SK-N-SH treated with all-trans-retinoic acid at 6 μM for 48 hours (cell line): ENCODE measurements at regions not wholly inside any gene's neighbourhood (a gene's known extent, or its start where the extent isn't known, plus 50 kb on each side); places are given as distances from the start of the nearest gene placed in this dataset.

Source experiments
- ATAC-seq: fragments of 200-7000 bp; cut with Tn5 transposase; 3 replicates; pipeline ENCODE4 v1.9.1; 2020; ENCODE audit warnings: mild to moderate bottlenecking, moderate library complexity
- BACH2 ChIP-seq: fragments of 250-450 bp; sonication (Bioruptor Pico); IDR thresholded peaks from 2 replicates; pipeline ENCODE4 v1.9.0; 2021; ENCODE audit warnings: mild to moderate bottlenecking, borderline replicate concordance
- CREB5 ChIP-seq: fragments of 250-450 bp; sonication (Bioruptor Pico); IDR thresholded peaks from 2 replicates; pipeline ENCODE4 v1.5.1; 2020; ENCODE audit warnings: low read depth, mild to moderate bottlenecking, moderate library complexity
- CSDC2 ChIP-seq: fragments of 250-450 bp; sonication (Bioruptor Pico); IDR thresholded peaks from 2 replicates; pipeline ENCODE4 v1.5.0; 2020; ENCODE audit warnings: mild to moderate bottlenecking, moderate library complexity
- CSRNP3 ChIP-seq: fragments of 250-450 bp; sonication (Bioruptor Pico); IDR thresholded peaks from 2 replicates; pipeline ENCODE4 v1.5.1; 2021; ENCODE audit warnings: mild to moderate bottlenecking, moderate library complexity
- PATZ1 ChIP-seq: fragments of 250-450 bp; sonication (Bioruptor Pico); IDR thresholded peaks from 2 replicates; pipeline ENCODE4 v1.8.0; 2020; ENCODE audit warnings: mild to moderate bottlenecking, moderate library complexity, borderline replicate concordance
- PPARA ChIP-seq: fragments of 250-450 bp; sonication (Bioruptor Pico); IDR thresholded peaks from 2 replicates; pipeline ENCODE4 v1.5.0; 2020; ENCODE audit warnings: mild to moderate bottlenecking, borderline replicate concordance
- SNAI2 ChIP-seq: fragments of 250-450 bp; sonication (Bioruptor Pico); IDR thresholded peaks from 2 replicates; pipeline ENCODE4 v1.5.0; 2020; ENCODE audit warnings: mild to moderate bottlenecking, moderate library complexity
- TCF4 ChIP-seq: fragments of 250-450 bp; sonication (Bioruptor Pico); IDR thresholded peaks from 2 replicates; pipeline ENCODE4 v1.8.0; 2021; ENCODE audit warnings: mild to moderate bottlenecking, moderate library complexity, borderline replicate concordance
- TSHZ2 ChIP-seq: fragments of 250-450 bp; sonication (Bioruptor Pico); IDR thresholded peaks from 2 replicates; pipeline ENCODE4 v1.5.0; 2020; ENCODE audit warnings: mild to moderate bottlenecking, moderate library complexity
- ZC3H10 ChIP-seq: fragments of 250-450 bp; sonication (Bioruptor Pico); IDR thresholded peaks from 2 replicates; pipeline ENCODE4 v1.5.1; 2021; ENCODE audit warnings: mild to moderate bottlenecking, moderate library complexity
- ZFP3 ChIP-seq: fragments of 250-450 bp; sonication (Bioruptor Pico); IDR thresholded peaks from 2 replicates; pipeline ENCODE4 v1.5.0; 2020; ENCODE audit warnings: mild to moderate bottlenecking, moderate library complexity
- ZNF565 ChIP-seq: fragments of 450-650 bp; formaldehyde crosslinking; conservative IDR thresholded peaks from 2 replicates; pipeline ENCODE4 v1.5.0; 2020; ENCODE audit warnings: low read depth, mild to moderate bottlenecking, moderate library complexity
- ZNF70 ChIP-seq: fragments of 450-650 bp; formaldehyde crosslinking; IDR thresholded peaks from 2 replicates; pipeline ENCODE4 v1.5.0; 2020; ENCODE audit warnings: mild to moderate bottlenecking, moderate library complexity
- ZNF8 ChIP-seq: fragments of 450-650 bp; formaldehyde crosslinking; IDR thresholded peaks from 2 replicates; pipeline ENCODE4 v1.5.0; 2020; ENCODE audit warnings: mild to moderate bottlenecking, moderate library complexity

- ATAC-seq: no peak
- TF ChIP-seq ZNF565 (no peak), ZC3H10 (no peak), SNAI2 (CRISPR knock-in tag) (no peak), ZNF70 (no peak), TCF4 (CRISPR knock-in tag) (no peak), CSDC2 (CRISPR knock-in tag) (no peak), CSRNP3 (CRISPR knock-in tag) (no peak), TSHZ2 (CRISPR knock-in tag) (no peak)
- TF ChIP-seq, all 23 proteins: peak for 0
These were observed 615.6 kb upstream of the ADAMTS9 start for GRCh38 chr3:65303431-65303830.

- no peak for ATAC-seq
- TF ChIP-seq CREB5 (CRISPR knock-in tag) (no peak), ZFP3 (CRISPR knock-in tag) (no peak)
These were observed 603.8 kb upstream of the ADAMTS9 start for GRCh38 chr3:65291448-65292125.

- ATAC-seq: no peak
- TF ChIP-seq ZFP3 (CRISPR knock-in tag) (no peak), CSRNP3 (CRISPR knock-in tag) (no peak), ZC3H10 (no peak), ZNF8 (CRISPR knock-in tag) (no peak)
These were observed 601.0 kb upstream of the ADAMTS9 start for GRCh38 chr3:65288776-65289175.

- no peak for ATAC-seq
- TF ChIP-seq TSHZ2 (CRISPR knock-in tag) (no peak), CREB5 (CRISPR knock-in tag) (no peak), PATZ1 (CRISPR knock-in tag) (no peak), ZNF565 (no peak), ZNF8 (CRISPR knock-in tag) (no peak), CSDC2 (CRISPR knock-in tag) (no peak), PPARA (CRISPR knock-in tag) (no peak), BACH2 (CRISPR knock-in tag) (no peak)
These were observed 598.2 kb upstream of the ADAMTS9 start for GRCh38 chr3:65285956-65286355.
